ENCODE measurements at regions not wholly inside any gene's neighbourhood (a gene's known extent, or its start where the extent isn't known, plus 50 kb on each side); places are given as distances from the start of the nearest gene placed in this dataset.

DNA sequence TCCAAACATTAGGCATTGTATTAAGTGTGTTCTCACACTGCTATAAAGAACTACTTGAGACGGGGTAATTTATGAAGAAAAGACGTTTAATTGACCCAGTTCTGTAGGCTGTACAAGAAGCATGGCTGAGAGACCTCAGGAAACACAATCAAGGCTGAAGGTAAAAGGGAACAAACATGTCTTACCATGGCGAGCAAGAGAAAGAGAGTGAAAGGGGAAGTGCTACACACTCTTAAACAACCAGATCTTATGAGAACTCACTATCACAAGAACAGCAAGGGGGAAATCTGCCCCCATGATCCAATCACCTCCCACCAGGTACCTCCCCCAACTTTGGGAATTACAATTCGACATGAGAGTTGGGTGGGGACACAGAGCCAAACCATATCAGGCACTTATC is 86.6 kb upstream of the TOP1 start:
- no peak for DNase-seq (ENCODE audit: extremely low read depth, low read depth)
- no peak for TF ChIP-seq CTCF (IDR thresholded peaks at IDR 0.05; ENCODE audit: low read depth, low read length)

GRCh38 chr20:40942775-40943174 is 85.8 kb upstream of the TOP1 start:
- DNase-seq (ENCODE audit: extremely low read depth, low read depth), result no peak
- TF ChIP-seq CTCF (IDR thresholded peaks at IDR 0.05; ENCODE audit: low read depth, low read length), result no peak

DNA sequence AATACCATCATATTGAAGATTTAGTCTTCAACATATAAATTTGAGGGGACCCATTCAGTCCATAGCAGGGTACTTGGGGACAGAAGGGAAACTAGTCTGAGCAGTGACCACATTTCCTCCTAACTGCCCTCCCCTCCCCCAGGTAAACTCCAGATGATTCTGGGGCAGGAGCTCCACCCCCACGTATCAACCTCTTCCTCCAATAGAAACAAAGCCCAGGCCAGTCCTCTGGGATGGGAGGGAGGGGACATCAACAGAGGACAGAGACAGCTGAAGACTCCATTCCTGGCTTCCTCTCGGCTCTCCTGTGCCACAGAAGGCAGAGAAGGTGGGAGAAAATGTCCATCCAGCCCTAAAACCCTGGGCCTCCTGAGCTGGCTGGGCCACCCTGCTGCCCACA is 85.0 kb upstream of the TOP1 start:
- no peak for DNase-seq (ENCODE audit: extremely low read depth, low read depth)
- no peak for TF ChIP-seq CTCF (IDR thresholded peaks at IDR 0.05; ENCODE audit: low read depth, low read length)

GRCh38 chr20:40945189-40945588 is 83.4 kb upstream of the TOP1 start:
- no peak for DNase-seq (ENCODE audit: extremely low read depth, low read depth)
- no peak for TF ChIP-seq CTCF (IDR thresholded peaks at IDR 0.05; ENCODE audit: low read depth, low read length)

DNA sequence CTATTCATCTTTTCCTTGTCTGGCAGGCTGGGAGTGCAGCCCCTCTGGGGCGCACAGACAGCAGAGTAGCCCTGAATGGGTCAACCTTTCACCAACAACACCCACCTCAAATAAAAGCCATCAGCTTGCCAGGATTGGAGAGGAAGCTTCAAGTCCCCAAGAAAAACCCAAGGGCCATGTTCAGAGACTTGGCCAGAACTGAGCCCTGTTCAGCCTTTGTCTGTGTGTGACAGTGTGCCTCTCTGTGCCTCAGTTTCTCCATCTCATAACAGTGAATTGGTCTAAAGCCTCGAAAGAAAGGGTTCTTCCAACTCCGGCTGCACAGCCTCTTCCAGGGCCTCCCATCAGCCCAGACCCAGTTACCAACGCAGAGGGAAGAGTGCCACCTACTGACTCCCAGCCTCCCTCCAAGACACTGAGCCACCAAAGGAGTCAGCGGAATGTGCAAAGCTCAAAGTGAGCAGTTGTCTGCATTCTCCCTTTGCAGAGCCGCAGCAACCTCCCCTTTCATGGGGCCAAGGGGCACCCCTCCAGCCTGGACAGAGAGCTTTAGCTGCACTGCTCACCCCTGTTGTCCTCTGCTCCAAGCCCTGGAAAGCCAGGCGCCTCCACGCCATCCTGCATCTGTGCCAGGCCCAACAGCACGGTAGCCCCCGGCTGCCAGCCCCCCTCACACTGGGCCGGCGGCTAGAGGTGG is 82.7 kb upstream of the TOP1 start:
- TF ChIP-seq CTCF (IDR thresholded peaks at IDR 0.05; ENCODE audit: low read depth, low read length), result peak; percentile 91
- peak; percentile 44 for DNase-seq (ENCODE audit: extremely low read depth, low read depth)

- no peak for TF ChIP-seq CTCF (IDR thresholded peaks at IDR 0.05; ENCODE audit: low read depth, low read length)
These were observed 82.2 kb upstream of the TOP1 start for GRCh38 chr20:40946451-40946850.

DNA sequence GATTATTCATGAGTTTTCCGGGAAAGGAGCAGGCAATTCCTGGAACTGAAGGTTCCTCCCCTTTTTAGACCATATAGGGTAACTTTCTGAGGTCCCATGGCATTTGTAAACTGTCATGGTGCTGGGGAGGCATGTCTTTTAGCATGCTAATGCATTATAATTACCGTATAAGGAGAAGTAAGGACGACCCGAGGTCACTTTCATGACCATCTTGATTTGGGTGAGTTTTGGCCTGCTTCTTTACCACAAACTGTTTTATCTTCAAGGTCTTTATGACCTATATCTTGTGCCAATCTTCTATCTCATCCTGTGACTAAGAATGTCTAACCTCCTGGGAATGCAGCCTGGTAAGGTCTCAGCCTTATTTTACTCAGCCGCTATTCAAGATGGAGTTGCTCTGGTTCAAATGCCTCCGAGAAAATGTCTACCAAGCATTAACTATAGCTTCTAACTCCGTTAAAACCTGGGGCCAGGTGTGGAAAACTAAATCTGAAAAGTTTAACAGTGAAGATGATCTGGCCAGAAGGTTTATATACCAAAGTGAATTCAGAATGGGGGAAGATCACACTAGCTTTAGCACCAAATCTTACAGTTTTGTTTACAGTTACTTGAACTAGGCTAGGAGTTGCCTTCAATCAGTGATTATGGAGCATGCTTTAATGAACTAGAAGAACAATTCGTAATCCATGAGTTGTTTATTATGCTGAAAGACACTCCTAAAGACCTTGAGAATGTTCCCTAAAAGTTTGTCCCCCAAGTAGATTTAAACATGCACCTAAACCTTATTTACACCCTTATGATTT is 80.0 kb upstream of the TOP1 start:
- no peak for DNase-seq (ENCODE audit: extremely low read depth, low read depth)
- no peak for TF ChIP-seq CTCF (IDR thresholded peaks at IDR 0.05; ENCODE audit: low read depth, low read length)

More at GRCh38 chr20:40946451-40946850, 82.2 kb upstream of the TOP1 start:
- no peak for DNase-seq (ENCODE audit: extremely low read depth, low read depth)

All from AG09319 (cell line).